ENCODE measurements at regions not wholly inside any gene's neighbourhood (a gene's known extent, or its start where the extent isn't known, plus 50 kb on each side); places are given as distances from the start of the nearest gene placed in this dataset.

DNA sequence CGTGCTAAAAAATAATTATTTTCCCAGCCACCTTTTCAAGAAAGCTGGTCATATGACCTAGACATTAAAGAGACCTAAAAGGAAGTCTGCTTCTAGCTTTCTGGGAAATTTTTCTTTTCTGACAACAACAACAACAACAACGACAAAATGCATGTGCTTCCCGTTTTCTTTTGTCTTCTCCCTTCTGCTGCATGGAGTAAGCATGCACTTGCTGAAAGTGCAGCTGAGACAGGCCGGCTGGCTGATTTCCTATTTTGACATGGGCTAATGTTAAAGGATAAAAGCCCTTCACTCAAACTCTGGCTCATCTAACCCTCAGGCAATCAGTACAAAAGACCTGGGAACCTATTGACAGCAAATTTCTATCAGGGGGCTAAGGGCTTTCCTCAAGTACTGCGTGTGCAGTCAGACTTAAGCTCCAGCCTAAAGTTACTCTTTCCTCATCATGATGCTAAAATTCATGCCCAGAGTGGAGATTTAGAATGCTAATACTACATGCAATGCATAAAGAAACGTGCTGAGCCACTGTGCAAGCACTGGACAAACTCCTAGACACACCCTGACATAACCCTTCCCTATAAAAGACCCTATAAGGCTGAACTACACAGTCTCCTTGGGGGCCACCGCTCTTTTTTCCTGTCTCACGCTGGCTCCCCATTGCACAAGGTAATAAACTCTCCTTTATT, 811.1 kb downstream of the UQCRFS1 start:
- intact Hi-C loops (cut with DNase I), result no loop called here
- Histone ChIP-seq H3K4me1 (no peaks in the 10 kb centered on the region), H3K27ac (no peak overlapping the region), H3K9me3 (no peaks in the 10 kb centered on the region), H3K36me3 (replicated peaks in 1 of 2; ENCODE audit: insufficient read depth in 1 of 2, low read depth in 2 of 2) (no peaks in the 10 kb centered on the region), H3K4me3 (no peak overlapping the region), H3K27me3 (no peaks in the 10 kb centered on the region)
- WGBS, 2 donors, result 54 to 61% methylated on average over 8 of the region's 8 CpGs
- DNase-seq (no peak), ATAC-seq (no peak)
- no peak for TF ChIP-seq POLR2A (IDR thresholded peaks at IDR 0.05)
- TF ChIP-seq CTCF (IDR thresholded peaks at IDR 0.05), result no peak

DNA sequence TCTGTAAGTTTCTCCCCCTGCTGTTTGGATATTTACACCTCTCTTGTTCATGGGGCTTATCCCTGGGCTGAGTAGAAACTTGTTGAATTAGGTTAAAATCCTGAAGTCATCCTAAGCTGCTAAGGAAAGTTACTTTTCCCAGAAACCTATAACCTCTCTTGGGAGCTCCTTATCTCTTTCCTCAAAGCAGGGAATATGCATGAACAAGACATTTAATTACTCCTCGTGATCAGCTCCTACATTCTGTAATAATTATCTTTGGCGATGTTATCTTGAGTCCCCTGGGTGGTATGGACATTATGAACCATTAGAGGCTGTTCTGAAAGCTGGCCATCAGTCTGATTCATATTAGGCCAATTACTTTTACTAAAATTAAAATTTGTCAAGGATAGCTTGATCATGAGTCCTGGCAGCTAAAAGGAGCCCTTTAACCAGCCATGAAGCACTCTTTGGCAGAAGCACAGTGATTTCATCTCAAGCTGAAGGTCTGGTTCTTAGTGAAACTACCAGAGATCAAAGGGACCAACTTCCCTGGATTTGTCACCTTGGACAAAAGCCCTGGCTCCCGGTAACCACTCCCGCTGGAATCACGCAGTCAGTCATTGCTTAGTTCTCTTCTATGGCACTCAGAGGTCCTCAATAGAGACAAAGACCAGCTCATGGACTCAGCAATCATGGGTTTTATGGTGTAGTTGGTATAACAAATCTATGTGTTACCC, 811.8 kb downstream of the UQCRFS1 start:
- 62 to 78% methylated on average over 5 of the region's 5 CpGs for WGBS, 2 donors
- ATAC-seq, result no peak

GRCh38 chr19:28399187-28399586, 813.8 kb downstream of the UQCRFS1 start:
- no peaks in the 10 kb centered on the region for H3K9me3 ChIP-seq
- TF ChIP-seq POLR2A (IDR thresholded peaks at IDR 0.05), result no peak
- TF ChIP-seq CTCF (IDR thresholded peaks at IDR 0.05), result no peak
- H3K4me3 ChIP-seq, result no peak overlapping the region
- H3K27me3 ChIP-seq, result no peaks in the 10 kb centered on the region
- DNase-seq (no peak), ATAC-seq (no peak)
- H3K4me1 ChIP-seq, result no peaks in the 10 kb centered on the region
- no peaks in the 10 kb centered on the region for H3K36me3 ChIP-seq (replicated peaks in 1 of 2; ENCODE audit: insufficient read depth in 1 of 2, low read depth in 2 of 2)
- 60 to 65% methylated on average over 1 of the region's 1 CpG for WGBS, 2 donors
- intact Hi-C loops (cut with DNase I), result no loop called here
- no peak overlapping the region for H3K27ac ChIP-seq

More for the DNA sequence above, 811.8 kb downstream of the UQCRFS1 start:
- Histone ChIP-seq H3K4me1 (no peaks in the 10 kb centered on the region), H3K27ac (no peak overlapping the region), H3K27me3 (no peaks in the 10 kb centered on the region), H3K36me3 (replicated peaks in 1 of 2; ENCODE audit: insufficient read depth in 1 of 2, low read depth in 2 of 2) (no peaks in the 10 kb centered on the region), H3K9me3 (no peaks in the 10 kb centered on the region), H3K4me3 (no peak overlapping the region)
- intact Hi-C loops (cut with DNase I), result no loop called here
- DNase-seq, result no peak
- TF ChIP-seq CTCF (IDR thresholded peaks at IDR 0.05) (no peak), POLR2A (IDR thresholded peaks at IDR 0.05) (no peak)

DNA sequence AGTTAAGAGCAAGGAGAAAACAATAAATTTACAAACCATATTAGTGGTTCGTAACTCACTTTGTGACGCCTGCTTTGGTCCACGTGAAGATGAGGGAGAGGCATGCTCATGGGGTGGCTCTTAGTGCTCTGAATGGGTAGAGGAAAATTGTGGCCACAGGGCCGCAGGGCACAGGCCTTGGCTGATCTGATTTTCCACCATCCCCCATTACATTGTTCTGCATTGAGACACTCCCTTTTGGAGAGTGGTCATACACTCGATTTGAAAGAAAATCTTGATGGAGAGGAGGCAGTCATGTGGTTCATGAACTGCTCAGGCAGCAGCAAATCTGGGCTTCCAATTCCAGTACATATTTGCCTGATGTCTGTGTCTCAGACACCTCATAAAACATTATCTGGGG, 815.2 kb downstream of the UQCRFS1 start:
- H3K4me3 ChIP-seq, result no peak overlapping the region
- DNase-seq, result no peak
- H3K27ac ChIP-seq, result no peak overlapping the region
- WGBS, 2 donors, result 75 to 78% methylated on average over 5 of the region's 5 CpGs
- no peaks in the 10 kb centered on the region for H3K36me3 ChIP-seq (replicated peaks in 1 of 2; ENCODE audit: insufficient read depth in 1 of 2, low read depth in 2 of 2)
- TF ChIP-seq CTCF (IDR thresholded peaks at IDR 0.05), result no peak
- TF ChIP-seq POLR2A (IDR thresholded peaks at IDR 0.05), result no peak
- H3K9me3 ChIP-seq, result no peaks in the 10 kb centered on the region
- no peaks in the 10 kb centered on the region for H3K4me1 ChIP-seq
- H3K27me3 ChIP-seq, result no peaks in the 10 kb centered on the region
- no peak for ATAC-seq
- intact Hi-C loops (cut with DNase I), result no loop called here
